ENCODE measurements at regions not wholly inside any gene's neighbourhood (a gene's known extent, or its start where the extent isn't known, plus 50 kb on each side); places are given as distances from the start of the nearest gene placed in this dataset.
"Not testable (repeated sequence)": the region's sequence is repeated elsewhere in the genome, so short reads cannot be mapped to it uniquely, and the experiment has no call there.

DNA sequence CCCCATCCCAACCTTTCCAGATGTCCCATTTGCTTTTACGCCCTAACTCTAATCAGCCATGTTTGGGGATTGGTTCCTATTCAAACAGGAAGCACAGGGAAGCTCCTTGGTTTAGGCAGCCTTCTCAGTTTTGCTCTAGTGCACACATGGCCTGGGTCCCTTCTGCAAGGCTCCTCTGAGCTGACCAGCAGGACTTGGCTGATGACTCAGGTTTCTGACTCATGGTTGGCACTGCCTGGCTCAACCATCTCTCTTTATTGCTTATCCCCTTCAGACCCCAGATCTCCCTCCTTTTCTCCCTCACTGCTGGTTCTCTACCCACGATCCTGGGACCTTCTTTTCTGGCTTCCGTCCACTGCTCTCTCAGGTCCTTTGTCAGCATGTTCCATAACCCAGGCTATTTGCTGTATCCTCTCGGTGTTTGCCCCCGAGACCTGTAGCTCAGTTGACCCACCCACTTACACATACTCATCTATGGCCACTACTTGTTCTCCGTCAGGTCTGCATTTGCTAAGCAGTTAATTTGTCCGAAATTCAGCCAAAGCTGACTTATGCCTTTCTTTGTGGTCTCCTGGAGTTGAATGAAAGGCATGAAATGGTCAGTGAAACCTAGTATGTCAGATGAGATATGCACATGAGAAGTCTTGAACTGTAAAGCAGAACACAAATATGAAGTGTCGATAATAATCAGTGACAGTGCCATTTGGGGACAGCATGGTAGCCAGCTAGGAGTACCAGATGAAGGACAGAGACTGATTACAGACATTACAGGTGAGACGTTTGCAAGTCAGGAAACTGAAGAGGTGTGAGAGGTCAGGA is 323.5 kb upstream of the ROPN1 start:
- DNase-seq (ENCODE audit: low spot score): no peak

DNA sequence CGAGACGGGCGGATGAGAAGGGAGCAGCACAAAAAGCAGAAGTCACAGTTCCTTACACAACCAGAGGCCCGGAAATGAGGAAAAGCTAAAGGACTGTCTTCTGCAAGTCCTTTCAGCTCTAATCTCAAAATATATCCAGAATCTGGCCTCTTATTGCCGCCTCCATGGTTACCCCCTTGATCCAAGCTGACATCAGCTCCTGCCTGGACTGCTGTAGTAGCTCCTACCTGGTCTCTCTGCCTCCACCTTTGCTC is 324.0 kb upstream of the ROPN1 start:
- no peak for DNase-seq (ENCODE audit: low spot score)

DNA sequence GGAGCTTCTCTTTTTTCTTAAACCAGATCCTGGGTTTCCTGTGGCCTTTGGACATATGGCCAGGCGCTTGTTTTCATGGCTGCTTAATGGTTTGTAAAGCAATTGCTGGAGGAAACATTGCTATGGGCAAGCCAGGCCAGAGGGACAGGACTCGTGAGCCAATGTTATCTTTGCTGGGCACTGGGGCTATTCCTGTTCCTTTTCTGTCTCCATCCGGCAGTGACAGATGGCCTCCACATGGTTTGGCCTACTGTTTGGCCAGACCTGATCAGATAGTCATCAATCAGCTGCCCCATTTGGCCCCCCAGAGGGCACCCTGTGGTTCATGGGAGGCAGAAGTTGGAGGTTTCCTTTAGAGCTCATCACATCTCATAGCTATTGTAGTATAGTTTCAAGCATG is 326.1 kb upstream of the ROPN1 start:
- DNase-seq (ENCODE audit: low spot score): no peak

DNA sequence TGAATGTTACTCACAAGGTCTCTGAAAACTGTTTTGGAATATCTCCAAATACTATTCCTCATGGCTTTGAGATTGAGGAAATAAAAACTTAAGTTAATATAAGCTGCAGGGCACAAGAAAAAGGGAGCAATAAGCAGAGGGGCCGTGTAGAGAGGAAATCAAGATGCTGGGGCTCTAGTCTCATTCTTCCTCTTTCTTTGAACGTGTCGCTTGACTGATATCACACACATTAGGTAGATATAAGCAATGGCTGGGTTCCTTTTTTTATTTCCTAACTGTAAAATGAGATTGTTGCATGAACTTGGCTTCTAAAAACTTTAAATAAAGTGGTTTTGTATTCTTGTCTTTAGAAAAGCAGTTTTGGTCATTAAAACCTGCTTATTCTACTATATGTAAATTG is 326.7 kb upstream of the ROPN1 start:
- DNase-seq (ENCODE audit: low spot score): peak; percentile 12

DNA sequence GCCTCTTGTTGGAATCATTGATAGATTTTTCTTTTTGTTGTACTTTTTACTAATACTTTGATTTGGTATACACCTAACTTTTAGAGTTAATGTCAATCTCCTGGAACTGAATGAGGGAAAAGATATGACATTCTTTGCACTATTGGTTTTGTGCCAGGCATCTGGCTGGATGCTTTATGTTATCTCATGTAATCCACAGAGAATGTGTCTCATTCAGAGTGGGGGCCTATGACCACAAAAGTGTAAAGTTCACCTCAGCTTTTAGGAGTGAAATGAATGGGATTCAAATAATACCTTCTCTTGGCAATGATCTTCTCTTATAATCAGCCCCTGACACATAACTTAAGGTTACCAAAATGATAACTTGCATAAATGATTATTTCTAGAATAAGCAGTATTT is 329.1 kb upstream of the ROPN1 start:
- peak; percentile 18 for DNase-seq (ENCODE audit: low spot score)

DNA sequence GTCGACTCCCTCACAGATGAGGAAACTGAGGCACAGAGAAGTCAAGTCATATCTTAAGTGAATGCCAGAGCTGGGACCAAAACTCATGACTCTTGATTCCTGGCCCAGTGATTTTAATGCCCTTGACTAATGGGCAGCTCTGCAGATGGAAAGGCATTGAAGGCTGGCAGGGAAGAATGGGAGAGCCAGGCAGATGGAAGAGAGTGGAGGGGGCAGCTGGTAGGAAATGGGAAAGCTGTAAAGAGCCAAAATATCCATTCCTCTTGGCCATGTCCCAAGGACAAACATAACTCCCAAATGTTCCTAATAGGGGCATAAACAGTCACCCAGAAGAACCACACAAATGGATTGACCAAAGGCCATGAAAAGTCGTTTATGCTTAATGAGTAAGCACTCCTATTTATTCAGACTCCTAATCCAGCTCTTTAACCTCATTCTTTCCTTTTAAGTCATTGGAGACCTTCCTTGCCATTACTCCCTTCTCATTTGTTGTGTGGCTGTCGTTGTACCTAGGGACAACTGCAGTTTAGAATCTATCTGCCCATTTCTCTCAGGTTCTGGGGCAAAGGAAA is 330.5 kb upstream of the ROPN1 start:
- DNase-seq (ENCODE audit: low spot score): no peak

DNA sequence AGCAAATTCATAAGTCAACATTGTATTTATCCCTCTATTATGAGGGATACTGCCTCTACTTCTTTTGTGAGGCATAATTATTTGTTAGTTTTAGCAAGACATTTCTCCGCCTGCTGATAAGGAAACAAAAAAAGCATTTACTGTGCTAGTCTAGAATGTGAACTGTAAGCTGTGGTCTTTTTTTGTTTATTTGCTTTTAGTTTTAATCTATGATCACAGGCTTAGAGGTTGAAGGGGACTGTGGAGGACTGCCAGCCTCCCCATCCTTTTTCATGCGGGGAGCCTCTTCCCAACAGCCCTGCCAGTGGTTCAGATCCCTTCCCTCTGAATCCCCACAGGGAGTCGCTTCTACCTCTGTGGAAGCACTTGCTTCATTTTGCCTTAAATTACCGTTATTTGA is 331.0 kb upstream of the ROPN1 start:
- DNase-seq (ENCODE audit: low spot score): no peak

DNA sequence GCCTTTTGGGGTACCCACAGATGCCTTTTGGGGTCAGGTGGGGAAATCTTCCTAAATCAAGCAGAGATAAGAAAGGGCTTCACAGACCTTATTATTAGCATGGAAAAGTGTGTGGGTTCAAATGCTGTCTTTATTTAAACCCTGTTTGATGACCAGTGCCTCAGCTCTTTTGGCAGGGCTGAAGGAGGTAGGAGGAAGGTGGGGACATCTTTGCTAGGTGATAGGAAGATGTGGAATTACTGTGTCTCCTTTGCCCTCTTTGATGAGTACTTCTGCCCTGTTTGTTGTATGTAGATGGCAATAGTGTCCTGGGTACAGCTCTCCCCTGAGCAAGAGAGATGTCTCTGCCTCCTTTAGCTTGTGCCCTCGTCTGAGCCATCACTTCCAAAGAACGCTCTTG is 333.3 kb upstream of the ROPN1 start:
- no peak for DNase-seq (ENCODE audit: low spot score)

DNA sequence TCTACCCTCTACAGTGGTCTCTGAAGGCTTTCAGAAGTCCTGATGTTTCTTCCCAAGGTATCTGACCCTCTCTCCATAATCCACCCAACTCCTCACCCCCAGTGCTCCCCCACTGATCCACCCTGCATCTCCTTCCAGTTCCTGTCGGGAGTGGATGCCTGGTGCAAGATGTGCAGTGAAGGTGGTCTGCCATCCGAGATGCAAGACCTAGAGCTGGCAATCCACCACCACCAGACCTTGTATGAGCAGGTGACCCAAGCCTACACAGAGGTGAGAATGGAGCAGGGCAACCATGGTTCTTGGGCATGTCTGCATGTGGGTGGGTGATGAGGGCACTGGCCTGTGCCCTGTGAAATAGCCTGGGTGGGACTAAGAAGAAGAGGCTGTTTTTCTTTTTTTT is 337.8 kb upstream of the ROPN1 start:
- DNase-seq (ENCODE audit: low spot score): no peak

DNA sequence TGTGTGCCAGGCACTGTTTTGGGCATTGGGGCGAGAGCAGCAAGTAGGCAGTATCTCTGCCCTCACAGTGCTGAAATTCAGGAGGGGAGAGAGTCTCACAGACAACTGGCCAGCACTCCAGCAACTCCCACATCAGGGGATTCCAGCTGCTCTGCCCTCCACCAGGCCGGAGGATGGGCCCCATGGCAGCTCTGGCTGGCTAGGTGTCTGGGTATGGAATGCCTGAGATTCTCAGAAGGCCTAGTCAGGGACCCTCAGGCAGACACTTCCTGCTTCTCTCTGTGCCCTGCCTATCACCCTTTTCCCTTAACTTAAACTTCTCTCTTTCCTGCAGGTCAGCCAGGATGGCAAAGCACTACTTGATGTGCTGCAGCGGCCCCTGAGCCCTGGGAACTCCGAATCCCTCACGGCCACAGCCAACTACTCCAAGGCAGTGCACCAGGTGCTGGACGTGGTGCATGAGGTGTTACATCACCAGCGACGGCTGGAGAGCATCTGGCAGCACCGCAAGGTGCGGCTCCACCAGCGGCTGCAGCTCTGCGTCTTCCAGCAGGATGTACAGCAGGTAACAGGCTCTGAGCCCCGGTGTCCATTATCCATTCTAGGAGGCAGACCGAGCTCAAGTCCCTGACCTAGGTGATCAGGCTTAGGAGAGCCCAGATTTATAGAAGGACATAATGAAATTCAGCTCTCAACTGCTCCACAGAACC is 342.2 kb upstream of the ROPN1 start:
- DNase-seq (ENCODE audit: low spot score): no peak

DNA sequence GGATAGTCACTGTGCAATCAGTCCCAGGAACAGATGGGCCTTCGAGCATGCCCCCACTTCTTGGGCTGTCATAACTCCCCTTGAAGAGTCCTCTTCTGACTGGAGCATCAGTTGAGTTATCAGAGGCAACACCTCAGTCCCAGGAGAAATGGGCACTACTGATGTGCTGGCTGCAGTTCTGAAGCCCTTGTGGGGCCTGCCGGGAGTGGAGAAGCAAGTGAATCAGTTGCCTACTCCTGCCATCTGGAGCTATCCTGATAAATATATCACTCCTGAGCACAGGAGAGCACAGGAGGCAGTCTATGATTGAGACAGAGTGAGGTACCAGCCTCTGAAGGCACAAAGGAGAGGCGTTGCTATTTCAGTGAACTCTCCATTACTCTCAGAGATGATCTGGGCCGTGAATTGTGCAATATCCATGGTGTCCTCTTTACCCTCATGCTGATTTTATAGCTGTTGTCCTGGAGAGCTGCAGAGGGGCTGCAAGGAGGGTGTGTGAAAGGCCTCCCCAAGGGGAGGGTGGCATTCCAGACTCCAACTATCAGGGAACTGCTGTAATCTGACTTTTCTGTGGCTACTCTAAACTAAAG is 344.2 kb upstream of the ROPN1 start:
- no peak for DNase-seq (ENCODE audit: low spot score)

DNA sequence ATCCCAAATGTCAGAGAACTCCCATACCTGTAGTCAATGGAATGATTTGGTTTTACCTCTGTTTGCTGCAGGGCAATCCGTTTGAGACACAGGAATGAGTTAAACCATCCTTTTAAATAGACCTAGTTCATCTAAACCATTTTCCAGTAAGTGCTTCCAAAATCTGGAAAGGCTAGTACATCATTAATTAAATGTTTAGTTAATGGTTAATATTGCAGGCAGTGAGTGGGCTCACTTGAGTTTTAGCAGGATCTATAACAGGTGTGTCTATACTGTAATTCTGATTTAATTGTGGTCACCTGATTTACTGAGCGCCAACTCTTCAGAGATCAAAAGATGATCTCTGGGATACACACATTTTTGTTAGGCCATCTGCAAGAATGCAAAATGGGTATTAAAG is 353.9 kb upstream of the ROPN1 start:
- no peak for DNase-seq (ENCODE audit: low spot score)

DNA sequence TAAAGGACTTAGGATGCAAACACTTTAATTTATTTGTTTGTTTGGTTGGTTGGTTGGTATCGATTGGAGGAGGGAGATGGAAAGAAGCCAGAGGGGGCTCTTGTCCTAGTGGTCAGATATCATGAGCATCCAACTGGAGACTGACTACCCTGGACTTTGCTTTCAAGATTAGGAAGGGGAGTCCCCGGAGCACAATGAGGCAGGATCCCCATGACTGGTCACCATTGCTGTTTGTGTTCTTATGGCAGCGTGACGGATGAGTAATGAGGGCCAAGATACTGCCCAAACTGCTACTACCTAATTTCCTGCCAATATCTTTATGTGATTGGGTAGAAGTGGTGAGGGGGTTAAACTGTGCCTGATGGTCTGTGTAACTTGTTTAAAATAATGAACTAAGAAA is 354.6 kb upstream of the ROPN1 start:
- no peak for DNase-seq (ENCODE audit: low spot score)

DNA sequence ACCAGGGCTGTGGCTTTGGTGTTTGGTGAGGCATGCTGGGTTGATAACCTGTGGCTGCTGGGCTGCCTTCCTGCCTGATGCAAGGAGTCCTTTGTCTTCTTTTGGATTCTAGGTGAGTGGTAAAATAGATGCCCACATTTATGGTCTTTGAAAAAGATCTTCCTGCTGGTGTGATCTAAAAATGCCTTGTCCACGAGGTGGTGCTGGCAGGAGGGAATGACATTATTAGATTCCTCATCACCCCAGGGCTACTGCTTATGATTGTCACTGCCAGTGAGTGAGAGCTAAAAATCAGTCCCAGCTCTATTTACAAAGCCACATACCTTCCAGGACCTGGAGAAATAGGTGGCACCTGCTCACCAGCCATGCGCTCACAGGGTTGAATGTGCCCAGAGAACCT is 355.5 kb upstream of the ROPN1 start:
- no peak for DNase-seq (ENCODE audit: low spot score)

DNA sequence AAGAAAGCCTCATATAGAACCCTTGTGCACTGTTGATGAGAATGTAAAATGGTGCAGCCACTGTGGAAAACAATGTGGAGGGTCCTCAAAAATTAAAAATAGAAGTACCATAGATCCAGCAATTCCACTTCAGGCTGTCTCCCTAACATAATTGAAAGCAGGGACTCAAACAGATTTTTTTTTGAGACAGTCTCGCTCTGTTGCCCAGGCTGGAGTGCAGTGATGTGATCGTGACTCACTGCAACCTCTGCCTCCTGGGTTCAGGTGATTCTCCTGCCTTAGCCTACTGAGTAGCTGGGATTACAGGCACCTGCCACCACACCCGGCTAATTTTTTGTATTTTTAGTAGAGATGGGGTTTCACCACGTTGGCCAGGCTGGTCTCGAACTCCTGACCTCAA is 356.6 kb upstream of the ROPN1 start:
- DNase-seq (ENCODE audit: low spot score): not testable (repeated sequence)

DNA sequence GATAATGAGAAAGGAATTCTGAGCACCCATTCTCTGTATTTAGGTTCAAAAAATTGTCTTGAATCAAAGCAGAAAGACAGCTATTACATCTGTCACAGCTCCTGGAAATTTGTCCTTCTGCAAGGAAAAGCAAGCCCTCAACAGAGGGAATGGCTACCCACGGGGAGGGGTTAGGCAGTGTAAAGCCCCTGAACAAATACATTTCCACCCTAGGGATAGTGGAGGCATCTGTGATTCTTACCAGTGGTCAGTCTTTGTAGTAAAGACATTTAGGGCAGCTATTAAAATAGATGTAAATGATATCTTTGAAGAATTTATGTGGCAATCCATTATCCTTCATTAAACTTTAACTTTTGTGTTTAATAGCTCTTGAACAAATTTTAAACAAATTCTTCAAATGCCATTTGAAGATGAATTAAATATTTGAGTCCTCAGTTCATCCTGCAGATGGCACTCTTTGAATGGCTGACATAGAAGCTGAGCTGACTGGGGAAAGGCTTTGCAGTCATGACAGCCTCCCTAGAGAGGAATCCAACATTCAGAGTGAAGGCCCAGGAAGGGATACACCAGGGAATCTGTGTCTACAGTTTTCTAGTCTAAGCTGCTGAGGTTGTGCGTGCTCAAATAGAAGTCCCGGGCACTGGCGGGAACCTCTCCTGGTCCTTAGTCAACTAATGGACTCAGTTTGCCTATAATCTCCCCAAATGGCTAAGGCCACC is 359.7 kb upstream of the ROPN1 start:
- DNase-seq (ENCODE audit: low spot score): peak; percentile 88

DNA sequence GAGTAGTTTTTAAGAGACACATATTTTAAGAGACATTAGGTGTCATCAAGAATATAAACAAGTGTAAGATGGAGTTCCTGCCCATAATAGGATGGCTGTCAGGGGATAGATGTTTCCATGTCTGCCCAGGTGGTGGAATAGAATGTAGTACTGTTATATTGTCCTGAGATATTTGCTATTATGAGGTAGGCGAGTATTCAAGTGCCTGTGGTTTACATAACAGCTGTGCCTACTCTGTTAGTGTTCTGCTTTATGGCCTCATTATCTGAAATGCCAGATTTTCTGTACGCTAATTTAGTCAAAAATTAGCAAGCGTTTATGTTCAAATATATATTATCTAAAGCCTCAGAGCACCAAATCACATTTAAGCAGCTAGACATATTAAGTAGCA is 360.2 kb upstream of the ROPN1 start:
- no peak for DNase-seq (ENCODE audit: low spot score)

DNA sequence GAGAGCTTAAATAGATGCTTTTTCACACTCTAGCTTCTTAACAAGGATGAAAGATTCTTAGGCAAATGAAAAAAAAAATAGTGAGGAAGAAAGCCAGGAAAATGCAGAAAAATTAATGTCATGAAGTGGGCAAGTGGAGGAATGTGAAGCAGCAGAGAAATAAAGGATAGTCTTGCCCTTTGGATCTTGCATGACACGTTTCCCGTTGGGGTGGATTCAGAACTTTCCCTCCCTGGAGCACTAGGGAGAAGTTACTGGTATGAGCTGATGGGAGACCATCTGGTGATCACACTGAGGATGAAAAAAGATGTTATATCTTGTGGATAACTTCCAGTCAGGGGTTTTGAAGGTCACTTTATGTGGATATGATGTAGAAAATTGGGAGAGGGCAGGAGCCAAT is 361.8 kb upstream of the ROPN1 start:
- no peak for DNase-seq (ENCODE audit: low spot score)

DNA sequence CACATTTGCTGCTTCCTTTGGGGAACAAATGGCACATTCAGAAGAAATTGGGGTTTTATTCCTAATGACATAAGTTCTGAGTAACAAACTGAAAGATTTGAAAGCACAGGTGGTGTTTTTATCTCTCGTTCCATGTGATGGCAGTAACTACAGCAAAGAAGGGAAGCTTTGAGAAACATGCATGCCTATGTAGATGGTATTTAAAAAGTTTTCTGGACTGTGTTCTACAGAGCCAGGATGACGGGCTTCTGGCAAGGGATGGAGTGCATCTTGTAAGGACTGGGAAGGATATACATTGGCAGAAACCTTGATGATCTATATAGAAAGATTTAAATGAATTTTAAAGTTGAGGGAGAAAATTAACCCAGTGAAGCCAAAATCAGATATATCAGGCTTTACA is 362.2 kb upstream of the ROPN1 start:
- peak; percentile 81 for DNase-seq (ENCODE audit: low spot score)

DNA sequence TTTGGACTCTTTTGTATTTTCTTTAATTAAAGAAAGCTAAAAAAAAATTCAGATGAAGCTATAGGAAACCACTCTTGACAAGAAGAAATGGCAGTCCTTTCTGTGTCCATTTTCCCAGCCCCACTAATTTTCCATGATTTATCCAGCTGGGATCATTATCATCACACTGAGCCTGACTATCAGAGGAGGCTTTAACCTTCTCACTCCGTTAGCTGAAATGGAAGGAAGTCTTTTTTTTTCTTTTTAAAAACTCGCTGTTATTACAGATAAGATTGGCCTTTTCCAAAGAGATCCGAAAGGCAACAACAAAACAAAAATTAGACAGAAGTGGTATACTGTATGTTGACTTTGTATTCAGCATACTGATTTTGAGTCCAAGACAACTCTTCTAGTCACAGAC is 366.2 kb upstream of the ROPN1 start:
- DNase-seq (ENCODE audit: low spot score): no peak

DNA sequence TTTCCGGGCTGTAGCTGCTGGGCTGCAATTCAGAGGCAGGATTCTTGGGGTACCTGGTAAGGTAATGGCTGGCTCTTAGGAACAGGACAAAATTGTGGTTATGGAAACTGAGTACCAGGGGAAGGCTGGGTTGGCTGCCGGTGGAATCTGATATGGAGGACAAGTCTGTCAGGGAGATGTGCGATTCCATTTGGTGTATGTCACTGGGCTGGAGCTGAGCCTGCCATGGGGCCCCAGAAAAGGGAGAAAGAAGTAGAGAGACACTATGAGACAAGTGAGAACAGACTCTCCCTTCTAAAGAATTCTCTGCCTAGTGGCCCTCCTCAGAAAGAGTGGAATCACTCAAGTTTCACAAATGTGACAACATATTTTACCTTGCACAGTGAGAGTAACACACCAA is 368.2 kb upstream of the ROPN1 start:
- DNase-seq (ENCODE audit: low spot score): peak; percentile 68

DNA sequence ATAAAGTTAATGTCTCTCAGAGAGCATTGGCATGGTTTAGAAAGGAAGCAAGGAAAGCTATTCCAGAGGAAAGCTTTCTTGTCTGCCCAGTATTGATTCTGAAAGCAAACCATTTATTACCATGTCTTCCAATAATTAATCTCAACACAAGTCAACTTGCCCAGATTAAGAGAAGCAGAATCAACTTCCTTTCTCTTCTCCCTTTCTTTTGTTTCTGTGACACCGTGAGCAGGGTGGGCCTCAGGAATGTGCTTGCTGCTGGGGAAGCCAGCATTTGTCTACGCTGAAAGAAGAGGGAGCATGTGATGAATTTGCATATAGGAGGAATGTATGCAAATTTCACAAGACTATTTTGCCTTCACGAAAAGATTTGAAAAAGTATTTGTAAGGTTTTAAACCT is 368.6 kb upstream of the ROPN1 start:
- peak; percentile 40 for DNase-seq (ENCODE audit: low spot score)

All from umbilical cord (tissue), 1 donor.